ENCODE measurements at regions not wholly inside any gene's neighbourhood (a gene's known extent, or its start where the extent isn't known, plus 50 kb on each side); places are given as distances from the start of the nearest gene placed in this dataset.

DNA sequence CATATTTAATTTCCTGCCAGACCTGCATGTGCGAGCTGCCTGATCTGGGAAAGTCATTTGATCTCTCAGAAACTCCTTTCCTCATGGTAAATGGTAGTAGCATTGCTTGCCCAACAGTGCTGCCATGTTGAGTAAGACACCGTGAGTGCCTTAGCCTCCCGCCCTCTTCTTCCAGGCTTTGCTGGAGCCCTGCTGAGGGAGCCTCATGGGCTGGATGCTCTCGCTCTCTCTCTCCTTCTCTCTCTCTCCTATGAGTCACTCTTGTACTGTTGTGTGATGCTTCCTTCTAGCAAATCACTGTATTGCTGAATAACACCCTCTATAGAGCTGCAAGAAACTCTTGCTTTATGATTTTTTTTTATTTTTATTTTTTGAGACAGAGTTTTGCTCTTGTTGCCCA is 365.5 kb downstream of the UQCRFS1 start:
- H3K27me3 ChIP-seq (ENCODE audit: insufficient read depth, low read length) = no peaks in the 10 kb centered on the region
- DNase-seq (ENCODE audit: insufficient read length, low spot score, missing footprints) = no peak
- no peak overlapping the region for H3K4me2 ChIP-seq (ENCODE audit: insufficient read depth, low read length)
- no peaks in the 10 kb centered on the region for H3K9me3 ChIP-seq (ENCODE audit: low read depth, low read length)
- H2AFZ ChIP-seq (ENCODE audit: low read length) = no peak overlapping the region
- no peak overlapping the region for H3K4me3 ChIP-seq (ENCODE audit: insufficient read depth, low read length)
- no peaks in the 10 kb centered on the region for H4K20me1 ChIP-seq (ENCODE audit: insufficient read depth, low read length)
- no peaks in the 10 kb centered on the region for H3K4me1 ChIP-seq (ENCODE audit: insufficient read depth, low read length)
- no peak overlapping the region for H3K27ac ChIP-seq (ENCODE audit: low read depth, low read length)
- H3K36me3 ChIP-seq (ENCODE audit: insufficient read depth, low read length) = no peaks in the 10 kb centered on the region
- TF ChIP-seq, protein P1, sequence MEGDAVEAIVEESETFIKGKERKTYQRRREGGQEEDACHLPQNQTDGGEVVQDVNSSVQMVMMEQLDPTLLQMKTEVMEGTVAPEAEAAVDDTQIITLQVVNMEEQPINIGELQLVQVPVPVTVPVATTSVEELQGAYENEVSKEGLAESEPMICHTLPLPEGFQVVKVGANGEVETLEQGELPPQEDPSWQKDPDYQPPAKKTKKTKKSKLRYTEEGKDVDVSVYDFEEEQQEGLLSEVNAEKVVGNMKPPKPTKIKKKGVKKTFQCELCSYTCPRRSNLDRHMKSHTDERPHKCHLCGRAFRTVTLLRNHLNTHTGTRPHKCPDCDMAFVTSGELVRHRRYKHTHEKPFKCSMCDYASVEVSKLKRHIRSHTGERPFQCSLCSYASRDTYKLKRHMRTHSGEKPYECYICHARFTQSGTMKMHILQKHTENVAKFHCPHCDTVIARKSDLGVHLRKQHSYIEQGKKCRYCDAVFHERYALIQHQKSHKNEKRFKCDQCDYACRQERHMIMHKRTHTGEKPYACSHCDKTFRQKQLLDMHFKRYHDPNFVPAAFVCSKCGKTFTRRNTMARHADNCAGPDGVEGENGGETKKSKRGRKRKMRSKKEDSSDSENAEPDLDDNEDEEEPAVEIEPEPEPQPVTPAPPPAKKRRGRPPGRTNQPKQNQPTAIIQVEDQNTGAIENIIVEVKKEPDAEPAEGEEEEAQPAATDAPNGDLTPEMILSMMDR (IDR thresholded peaks at IDR 0.05; ENCODE audit: extremely low read depth, low read depth, low read length) = no peak
- H3K79me2 ChIP-seq (ENCODE audit: insufficient read depth, low read length) = no peaks in the 10 kb centered on the region

DNA sequence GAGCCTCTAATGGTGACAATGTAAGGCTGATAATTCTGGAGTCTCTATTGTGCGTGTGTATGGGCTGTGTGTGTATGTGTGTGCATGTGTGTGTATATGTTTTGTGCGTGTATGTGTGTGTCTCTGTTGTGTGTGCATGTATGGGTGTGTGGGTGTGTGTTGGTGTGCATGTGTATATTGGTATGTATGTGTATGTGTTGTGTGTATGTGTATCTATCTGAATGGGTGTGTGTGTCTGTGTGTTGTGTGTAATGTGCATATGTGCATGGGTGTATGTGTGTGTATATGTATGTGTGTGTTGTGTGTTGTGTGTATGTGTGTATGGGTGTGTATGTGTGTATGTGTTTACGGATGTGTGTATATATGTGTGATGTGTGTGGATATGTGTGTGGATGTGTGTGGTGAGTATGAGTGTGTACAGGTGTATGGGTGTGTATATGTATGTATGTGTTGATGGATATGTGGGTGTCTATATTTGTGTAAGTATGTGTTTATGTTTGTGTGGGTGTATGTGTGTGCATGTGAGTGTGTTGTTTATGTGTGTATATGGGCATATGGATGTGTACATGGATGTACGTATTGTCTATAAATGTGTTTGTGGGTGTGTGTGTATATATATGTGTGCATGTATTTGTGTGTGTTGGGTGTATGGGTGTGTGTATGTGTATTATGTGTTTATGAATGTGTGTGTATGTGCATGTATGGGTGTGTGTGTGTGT is 366.7 kb downstream of the UQCRFS1 start:
- Histone ChIP-seq H3K4me3 (ENCODE audit: insufficient read depth, low read length) (no peak overlapping the region), H3K79me2 (ENCODE audit: insufficient read depth, low read length) (no peaks in the 10 kb centered on the region), H3K27me3 (ENCODE audit: insufficient read depth, low read length) (no peaks in the 10 kb centered on the region), H3K27ac (ENCODE audit: low read depth, low read length) (no peak overlapping the region), H2AFZ (ENCODE audit: low read length) (no peak overlapping the region), H3K4me2 (ENCODE audit: insufficient read depth, low read length) (no peak overlapping the region), H4K20me1 (ENCODE audit: insufficient read depth, low read length) (no peaks in the 10 kb centered on the region), H3K36me3 (ENCODE audit: insufficient read depth, low read length) (no peaks in the 10 kb centered on the region), H3K4me1 (ENCODE audit: insufficient read depth, low read length) (no peaks in the 10 kb centered on the region), H3K9me3 (ENCODE audit: low read depth, low read length) (no peaks in the 10 kb centered on the region)
- TF ChIP-seq, protein P1 (IDR thresholded peaks at IDR 0.05; ENCODE audit: extremely low read depth, low read depth, low read length) = no peak
- peak; percentile 15 for DNase-seq (ENCODE audit: insufficient read length, low spot score, missing footprints)

- DNase-seq (ENCODE audit: insufficient read length, low spot score, missing footprints) = peak; percentile 14
- no peaks in the 10 kb centered on the region for H4K20me1 ChIP-seq (ENCODE audit: insufficient read depth, low read length)
- no peak overlapping the region for H3K4me3 ChIP-seq (ENCODE audit: insufficient read depth, low read length)
- no peak overlapping the region for H3K4me2 ChIP-seq (ENCODE audit: insufficient read depth, low read length)
- TF ChIP-seq, protein P1 (IDR thresholded peaks at IDR 0.05; ENCODE audit: extremely low read depth, low read depth, low read length) = no peak
- peaks cover 2% of the 10 kb centered on the region for H3K9me3 ChIP-seq (ENCODE audit: low read depth, low read length)
- no peaks in the 10 kb centered on the region for H3K27me3 ChIP-seq (ENCODE audit: insufficient read depth, low read length)
- H3K27ac ChIP-seq (ENCODE audit: low read depth, low read length) = no peak overlapping the region
- no peak overlapping the region for H2AFZ ChIP-seq (ENCODE audit: low read length)
- H3K4me1 ChIP-seq (ENCODE audit: insufficient read depth, low read length) = no peaks in the 10 kb centered on the region
- no peaks in the 10 kb centered on the region for H3K36me3 ChIP-seq (ENCODE audit: insufficient read depth, low read length)
- H3K79me2 ChIP-seq (ENCODE audit: insufficient read depth, low read length) = no peaks in the 10 kb centered on the region
Measured at GRCh38 chr19:28843761-28844492, 369.0 kb downstream of the UQCRFS1 start.

GRCh38 chr19:28841531-28841930 is 371.4 kb downstream of the UQCRFS1 start:
- no peak for DNase-seq (ENCODE audit: insufficient read length, low spot score, missing footprints)
- no peak overlapping the region for H2AFZ ChIP-seq (ENCODE audit: low read length)
- no peaks in the 10 kb centered on the region for H3K4me1 ChIP-seq (ENCODE audit: insufficient read depth, low read length)
- peaks cover 2% of the 10 kb centered on the region for H3K9me3 ChIP-seq (ENCODE audit: low read depth, low read length)
- TF ChIP-seq, protein P1 (IDR thresholded peaks at IDR 0.05; ENCODE audit: extremely low read depth, low read depth, low read length) = no peak
- no peaks in the 10 kb centered on the region for H3K27me3 ChIP-seq (ENCODE audit: insufficient read depth, low read length)
- no peaks in the 10 kb centered on the region for H4K20me1 ChIP-seq (ENCODE audit: insufficient read depth, low read length)
- no peak overlapping the region for H3K4me2 ChIP-seq (ENCODE audit: insufficient read depth, low read length)
- H3K4me3 ChIP-seq (ENCODE audit: insufficient read depth, low read length) = no peak overlapping the region
- H3K79me2 ChIP-seq (ENCODE audit: insufficient read depth, low read length) = no peaks in the 10 kb centered on the region
- no peaks in the 10 kb centered on the region for H3K36me3 ChIP-seq (ENCODE audit: insufficient read depth, low read length)
- H3K27ac ChIP-seq (ENCODE audit: low read depth, low read length) = no peak overlapping the region

Data from osteoblast (primary cell).